ENCODE measurements at regions not wholly inside any gene's neighbourhood (a gene's known extent, or its start where the extent isn't known, plus 50 kb on each side); places are given as distances from the start of the nearest gene placed in this dataset.

DNA sequence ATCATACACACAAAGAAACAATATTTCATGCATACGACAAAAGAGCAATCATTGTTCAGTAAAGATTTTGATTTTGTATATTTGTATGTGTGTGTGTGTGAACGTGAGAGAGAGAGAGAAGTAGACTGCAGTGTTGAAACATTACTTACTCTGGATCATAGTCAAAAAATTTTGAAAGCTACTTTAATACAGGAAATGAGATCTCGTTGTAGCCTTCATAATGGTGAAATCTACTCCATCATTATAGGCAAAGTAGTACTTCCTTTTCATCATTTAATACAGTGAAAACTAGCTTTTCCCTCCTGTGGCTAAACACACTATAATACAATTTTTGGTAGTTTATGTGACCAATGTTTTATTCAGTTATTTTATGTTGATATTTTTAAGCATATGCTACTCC, 1427.7 kb upstream of the C9orf72 start:
- no peak overlapping the region for H3K4me3 ChIP-seq (ENCODE audit: low read depth in 2 of 2, low read length in 2 of 2)
- no peaks in the 10 kb centered on the region for H3K4me1 ChIP-seq (ENCODE audit: control insufficient read depth, insufficient read depth, low read length)
- in situ Hi-C loops (cut with HindIII; ENCODE audit: low pct_unique_long_range_greater_than_20kb, low sequenced_read_pairs) = no loop called here
- DNase-seq (ENCODE audit: low read depth, low spot score) = no peak
- no peak overlapping the region for H3K27ac ChIP-seq (ENCODE audit: low read length)
- no peaks in the 10 kb centered on the region for H3K36me3 ChIP-seq (ENCODE audit: control insufficient read depth, insufficient read depth, low read length)
- no peaks in the 10 kb centered on the region for H3K9me3 ChIP-seq (ENCODE audit: control insufficient read depth, insufficient read depth, low read depth, low read length)
- no peaks in the 10 kb centered on the region for H3K27me3 ChIP-seq (ENCODE audit: control insufficient read depth, insufficient read depth, low read length)
- ChIA-PET POLR2A (no interaction called here), CTCF (no interaction called here)
- TF ChIP-seq POLR2AphosphoS5 (IDR thresholded peaks at IDR 0.05; ENCODE audit: low read depth, low read length) (no peak), CTCF (IDR thresholded peaks at IDR 0.05) (no peak), SIN3A (IDR thresholded peaks at IDR 0.05; ENCODE audit: borderline replicate concordance, insufficient read depth, low read depth, low read length) (no peak), TCF7L2 (IDR thresholded peaks at IDR 0.05; ENCODE audit: low read depth, low read length) (no peak), REST (IDR thresholded peaks at IDR 0.05; ENCODE audit: insufficient read depth in 1 of 2, low read depth in 2 of 2, low read length in 1 of 2) (no peak)
- intact Hi-C loops (cut with micrococcal nuclease; ENCODE audit: unreplicated experiment) = no loop called here
- ATAC-seq = no peak
- BruUV-seq (replicated peaks) = no TSS peak

GRCh38 chr9:29004988-29005387, 1431.7 kb upstream of the C9orf72 start:
- H3K4me3 ChIP-seq (ENCODE audit: low read depth in 2 of 2, low read length in 2 of 2) = no peak overlapping the region
- no peaks in the 10 kb centered on the region for H3K27me3 ChIP-seq (ENCODE audit: control insufficient read depth, insufficient read depth, low read length)
- H3K27ac ChIP-seq (ENCODE audit: low read length) = no peak overlapping the region
- no peaks in the 10 kb centered on the region for H3K4me1 ChIP-seq (ENCODE audit: control insufficient read depth, insufficient read depth, low read length)
- in situ Hi-C loops (cut with HindIII; ENCODE audit: low pct_unique_long_range_greater_than_20kb, low sequenced_read_pairs) (no loop called here), intact Hi-C loops (cut with micrococcal nuclease; ENCODE audit: unreplicated experiment) (no loop called here)
- CTCF ChIA-PET = no interaction called here
- ATAC-seq = no peak
- DNase-seq (ENCODE audit: low read depth, low spot score) = no peak
- no TSS peak for BruUV-seq (replicated peaks)
- no peaks in the 10 kb centered on the region for H3K36me3 ChIP-seq (ENCODE audit: control insufficient read depth, insufficient read depth, low read length)
- no peaks in the 10 kb centered on the region for H3K9me3 ChIP-seq (ENCODE audit: control insufficient read depth, insufficient read depth, low read depth, low read length)
- POLR2A ChIA-PET = no interaction called here
- TF ChIP-seq REST (IDR thresholded peaks at IDR 0.05; ENCODE audit: insufficient read depth in 1 of 2, low read depth in 2 of 2, low read length in 1 of 2) = no peak
- TF ChIP-seq POLR2AphosphoS5 (IDR thresholded peaks at IDR 0.05; ENCODE audit: low read depth, low read length) = no peak
- TF ChIP-seq SIN3A (IDR thresholded peaks at IDR 0.05; ENCODE audit: borderline replicate concordance, insufficient read depth, low read depth, low read length) = no peak
- no peak for TF ChIP-seq TCF7L2 (IDR thresholded peaks at IDR 0.05; ENCODE audit: low read depth, low read length)
- TF ChIP-seq CTCF (IDR thresholded peaks at IDR 0.05) = no peak
